SU-DHL-6 (cell line): ENCODE measurements at regions not wholly inside any gene's neighbourhood (a gene's known extent, or its start where the extent isn't known, plus 50 kb on each side); places are given as distances from the start of the nearest gene placed in this dataset.

Experiments used
- H2AFZ ChIP-seq: fragments of 200-600 bp; sonication (generic); 2 replicates; pipeline ENCODE4 v1.6.1; 2014; ENCODE audit warnings: low read depth, mild to moderate bottlenecking, moderate library complexity, mixed read lengths, antibody characterized with exemption, low read length; ENCODE audit not compliant: severe bottlenecking
- H3F3A ChIP-seq: fragments of 200-600 bp; shearing (Covaris generic); 2 replicates; pipeline ENCODE4 v1.6.0; 2016; ENCODE audit warnings: antibody characterized with exemption, mild to moderate bottlenecking; ENCODE audit not compliant: insufficient read depth
- H3K27ac ChIP-seq: fragments of 200-600 bp; sonication (generic); 2 replicates; pipeline ENCODE4 v1.5.1; 2016; ENCODE audit warnings: low read depth, mild to moderate bottlenecking, low read length, moderate library complexity, mixed read lengths
- H3K27me3 ChIP-seq: fragments of 200-600 bp; sonication (generic), shearing (Covaris generic); 2 replicates; pipeline ENCODE4 v1.6.0; 2014; ENCODE audit warnings: mild to moderate bottlenecking, low read length
- H3K36me3 ChIP-seq: fragments of 200-600 bp; sonication (generic); 2 replicates; pipeline ENCODE4 v1.6.1; 2014; ENCODE audit warnings: mild to moderate bottlenecking, low read length, mixed read lengths
- H3K4me2 ChIP-seq: fragments of 300-600, 200-600 bp; shearing (Covaris generic), sonication (generic); 2 replicates; pipeline ENCODE4 v1.6.0; 2014; ENCODE audit warnings: low read length, low read depth, mild to moderate bottlenecking; ENCODE audit not compliant: poor library complexity, severe bottlenecking
- H3K4me3 ChIP-seq: fragments of 200-600 bp; sonication (generic); 2 replicates; pipeline ENCODE4 v1.5.1; 2014; ENCODE audit warnings: antibody characterized with exemption, low read length, mild to moderate bottlenecking, mixed read lengths; ENCODE audit not compliant: insufficient read depth, poor library complexity, severe bottlenecking
- H3K79me2 ChIP-seq: fragments of 200-600 bp; sonication (generic); 2 replicates; pipeline ENCODE4 v1.6.1; 2014; ENCODE audit warnings: mild to moderate bottlenecking, low read length, moderate library complexity; ENCODE audit not compliant: insufficient read depth
- H3K9ac ChIP-seq: fragments of 200-600 bp; sonication (generic); 2 replicates; pipeline ENCODE4 v1.7.0; 2014; ENCODE audit warnings: mild to moderate bottlenecking, low read length
- H3K9me2 ChIP-seq: fragments of 200-600 bp; sonication (generic); replicated peaks from 2 replicates; pipeline ENCODE4 v1.6.1; 2014; ENCODE audit warnings: low read length; ENCODE audit not compliant: insufficient read depth
- H3K9me3 ChIP-seq: fragments of 200-600 bp; sonication (generic); 2 replicates; pipeline ENCODE4 v1.6.1; 2014; ENCODE audit warnings: low read length, mixed read lengths; ENCODE audit not compliant: insufficient read depth
- H4K20me1 ChIP-seq: fragments of 200-600 bp; sonication (generic); 2 replicates; pipeline ENCODE4 v1.6.1; 2014; ENCODE audit warnings: low read depth, mild to moderate bottlenecking, antibody characterized with exemption, low read length, moderate library complexity, mixed read lengths
- EZH2phosphoT487 ChIP-seq: fragments of 200-600 bp; sonication (generic), shearing (Covaris generic); conservative IDR thresholded peaks from 2 replicates; pipeline ENCODE4 v1.6.1; 2018; ENCODE audit warnings: mild to moderate bottlenecking, antibody characterized with exemption, low read length, moderate library complexity, mixed read lengths
- TF ChIP-seq, protein P1 (sequence below): fragments of 200-600 bp; sonication (generic); IDR thresholded peaks from one replicate; pipeline ENCODE4 v1.5.1; 2017; ENCODE audit warnings: antibody characterized with exemption, mild to moderate bottlenecking, low read length, moderate library complexity; ENCODE audit not compliant: insufficient read depth, poor library complexity, severe bottlenecking

DNA sequence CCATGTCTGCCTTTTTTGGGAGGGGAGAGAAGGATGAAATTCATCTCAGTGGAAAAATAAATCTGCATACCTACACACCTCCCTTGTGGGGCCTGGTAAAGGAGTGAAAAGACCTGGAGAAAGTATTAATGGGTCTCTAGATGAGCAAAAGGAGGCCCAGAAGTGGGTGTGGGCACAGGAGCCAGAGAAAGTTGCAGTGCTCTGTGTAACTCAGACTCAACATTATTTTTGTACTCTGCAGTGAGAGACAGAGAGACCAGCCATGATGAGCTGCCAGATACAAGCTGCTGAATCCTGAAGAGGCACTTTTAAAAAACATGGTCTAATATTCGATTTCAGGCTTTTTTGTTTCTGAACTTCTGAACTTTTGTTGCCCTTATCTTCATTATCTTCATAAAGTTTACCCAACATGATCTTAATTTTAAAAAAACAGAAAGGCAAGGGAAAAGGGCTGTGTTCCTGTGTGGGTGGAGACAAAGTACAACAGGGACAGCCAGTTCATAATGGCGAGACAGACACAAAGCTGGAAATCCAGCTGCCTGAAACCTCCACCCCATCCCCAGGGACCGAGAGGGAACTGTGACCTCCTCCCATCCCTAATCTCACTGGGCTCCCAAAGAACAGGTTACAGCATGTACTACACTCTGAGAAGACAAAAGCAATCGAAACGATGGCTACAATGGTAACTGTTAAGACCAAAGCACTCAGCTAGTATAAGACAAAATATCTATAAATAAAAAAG is 77.2 kb downstream of the KLF12 start:
- H3K9me2 ChIP-seq: no peaks in the 10 kb centered on the region
- TF ChIP-seq, protein P1, sequence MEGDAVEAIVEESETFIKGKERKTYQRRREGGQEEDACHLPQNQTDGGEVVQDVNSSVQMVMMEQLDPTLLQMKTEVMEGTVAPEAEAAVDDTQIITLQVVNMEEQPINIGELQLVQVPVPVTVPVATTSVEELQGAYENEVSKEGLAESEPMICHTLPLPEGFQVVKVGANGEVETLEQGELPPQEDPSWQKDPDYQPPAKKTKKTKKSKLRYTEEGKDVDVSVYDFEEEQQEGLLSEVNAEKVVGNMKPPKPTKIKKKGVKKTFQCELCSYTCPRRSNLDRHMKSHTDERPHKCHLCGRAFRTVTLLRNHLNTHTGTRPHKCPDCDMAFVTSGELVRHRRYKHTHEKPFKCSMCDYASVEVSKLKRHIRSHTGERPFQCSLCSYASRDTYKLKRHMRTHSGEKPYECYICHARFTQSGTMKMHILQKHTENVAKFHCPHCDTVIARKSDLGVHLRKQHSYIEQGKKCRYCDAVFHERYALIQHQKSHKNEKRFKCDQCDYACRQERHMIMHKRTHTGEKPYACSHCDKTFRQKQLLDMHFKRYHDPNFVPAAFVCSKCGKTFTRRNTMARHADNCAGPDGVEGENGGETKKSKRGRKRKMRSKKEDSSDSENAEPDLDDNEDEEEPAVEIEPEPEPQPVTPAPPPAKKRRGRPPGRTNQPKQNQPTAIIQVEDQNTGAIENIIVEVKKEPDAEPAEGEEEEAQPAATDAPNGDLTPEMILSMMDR: no peak
- no peak for TF ChIP-seq EZH2phosphoT487
- H2AFZ ChIP-seq: no peak overlapping the region
- H3K4me2 ChIP-seq: no peak overlapping the region
- peaks cover 3% of the 10 kb centered on the region; the same call in 1 of the 2 replicates for H3K36me3 ChIP-seq
- no peaks in the 10 kb centered on the region for H3K9me3 ChIP-seq
- H3K27me3 ChIP-seq: no peaks in the 10 kb centered on the region
- no peaks in the 10 kb centered on the region for H3F3A ChIP-seq
- no peak overlapping the region for H3K27ac ChIP-seq
- no peak overlapping the region for H3K9ac ChIP-seq
- no peak overlapping the region for H3K4me3 ChIP-seq
- H4K20me1 ChIP-seq: no peaks in the 10 kb centered on the region; the same call in 1 of the 2 replicates
- H3K79me2 ChIP-seq: no peaks in the 10 kb centered on the region

DNA sequence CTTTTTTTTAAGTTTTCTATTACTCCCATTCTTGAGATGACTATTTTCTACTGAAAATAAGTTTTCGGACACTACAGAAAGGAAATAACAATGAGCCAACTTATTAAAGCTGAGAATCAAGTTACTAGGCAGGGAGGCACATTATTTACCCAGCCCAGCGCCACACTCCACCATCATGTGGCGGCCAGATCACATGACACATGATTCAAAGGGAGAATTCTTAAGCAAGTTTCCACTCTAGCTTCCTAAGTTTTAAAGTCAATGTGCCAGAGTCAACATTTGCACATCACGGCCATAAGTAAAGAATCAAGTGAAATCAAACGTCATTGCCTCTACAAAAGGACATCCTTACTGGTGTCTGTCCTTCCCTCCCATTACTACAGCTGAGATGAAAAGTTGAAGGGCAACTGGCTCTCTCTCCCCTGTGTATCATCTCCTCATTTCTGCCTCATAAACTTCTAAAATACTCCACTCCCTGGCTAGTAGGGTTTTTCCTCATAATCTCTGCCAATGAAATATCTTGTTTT is 81.7 kb downstream of the KLF12 start:
- Histone ChIP-seq H3K9me2 (no peaks in the 10 kb centered on the region), H3F3A (no peaks in the 10 kb centered on the region), H3K27ac (no peak overlapping the region), H3K79me2 (no peaks in the 10 kb centered on the region), H3K27me3 (no peaks in the 10 kb centered on the region), H4K20me1 (no peaks in the 10 kb centered on the region; the same call in 1 of the 2 replicates), H2AFZ (no peak overlapping the region), H3K4me3 (no peak overlapping the region), H3K9ac (no peak overlapping the region), H3K36me3 (no peaks in the 10 kb centered on the region), H3K9me3 (no peaks in the 10 kb centered on the region), H3K4me2 (no peak overlapping the region)
- TF ChIP-seq, protein P1: no peak
- TF ChIP-seq EZH2phosphoT487: no peak

GRCh38 chr13:74048756-74049155 is 85.4 kb downstream of the KLF12 start:
- Histone ChIP-seq H3K9me3 (no peaks in the 10 kb centered on the region), H3F3A (no peaks in the 10 kb centered on the region), H3K27me3 (no peaks in the 10 kb centered on the region), H3K9ac (no peak overlapping the region), H2AFZ (no peak overlapping the region), H4K20me1 (no peaks in the 10 kb centered on the region), H3K4me3 (no peak overlapping the region), H3K79me2 (no peaks in the 10 kb centered on the region), H3K4me2 (no peak overlapping the region), H3K9me2 (no peaks in the 10 kb centered on the region), H3K27ac (no peak overlapping the region), H3K36me3 (no peaks in the 10 kb centered on the region)
- TF ChIP-seq, protein P1: no peak
- no peak for TF ChIP-seq EZH2phosphoT487
